Embryonic facial prominence (tissue), 1 donor: ENCODE measurements at regions not wholly inside any gene's neighbourhood (a gene's known extent, or its start where the extent isn't known, plus 50 kb on each side); places are given as distances from the start of the nearest gene placed in this dataset.

ENCODE experiments used
- DNase-seq: peaks from one replicate; pipeline ENCODE4 v3.0.0-alpha.2; 2016; ENCODE audit errors: extremely low spot score

DNA sequence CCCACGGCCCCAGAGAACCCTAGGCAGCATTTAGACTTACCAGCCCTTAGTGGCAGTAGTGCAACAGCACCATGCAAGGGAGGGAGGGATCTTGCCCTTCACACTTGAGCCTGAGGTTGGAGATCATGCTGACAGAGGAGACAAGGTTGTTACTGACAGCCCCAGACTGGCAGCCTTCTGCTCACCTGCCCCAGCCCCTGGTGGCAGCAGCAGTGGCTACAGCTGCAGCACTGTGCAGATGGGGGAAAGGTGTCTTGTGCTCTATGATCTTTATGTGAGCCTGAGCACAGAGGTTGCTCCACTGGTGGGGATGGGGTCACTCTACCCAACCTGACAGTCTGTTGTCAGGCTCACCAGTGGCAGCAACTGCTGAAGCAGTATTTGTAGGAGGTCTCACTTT lies 501.2 kb upstream of the LRRTM4 start:
- DNase-seq = no peak

DNA sequence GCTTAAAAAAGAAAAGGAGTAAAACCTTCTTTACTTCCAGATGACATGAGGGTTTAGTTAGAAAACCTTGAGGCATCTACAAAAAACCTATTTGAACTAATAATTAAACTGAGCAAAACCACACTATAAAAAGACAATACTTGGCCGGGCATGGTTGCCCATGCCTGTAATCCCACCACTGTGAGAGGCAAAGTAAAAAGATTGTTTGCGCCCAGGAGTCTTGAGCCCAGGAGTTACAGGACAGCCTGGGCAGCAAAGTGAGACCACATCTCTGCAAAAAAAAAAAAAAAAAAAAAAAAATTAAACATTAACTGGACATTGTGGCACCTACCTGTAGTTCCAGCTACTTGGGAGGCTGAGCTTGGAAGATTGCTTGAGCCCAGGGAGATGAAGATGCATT lies 502.8 kb upstream of the LRRTM4 start:
- no peak for DNase-seq

DNA sequence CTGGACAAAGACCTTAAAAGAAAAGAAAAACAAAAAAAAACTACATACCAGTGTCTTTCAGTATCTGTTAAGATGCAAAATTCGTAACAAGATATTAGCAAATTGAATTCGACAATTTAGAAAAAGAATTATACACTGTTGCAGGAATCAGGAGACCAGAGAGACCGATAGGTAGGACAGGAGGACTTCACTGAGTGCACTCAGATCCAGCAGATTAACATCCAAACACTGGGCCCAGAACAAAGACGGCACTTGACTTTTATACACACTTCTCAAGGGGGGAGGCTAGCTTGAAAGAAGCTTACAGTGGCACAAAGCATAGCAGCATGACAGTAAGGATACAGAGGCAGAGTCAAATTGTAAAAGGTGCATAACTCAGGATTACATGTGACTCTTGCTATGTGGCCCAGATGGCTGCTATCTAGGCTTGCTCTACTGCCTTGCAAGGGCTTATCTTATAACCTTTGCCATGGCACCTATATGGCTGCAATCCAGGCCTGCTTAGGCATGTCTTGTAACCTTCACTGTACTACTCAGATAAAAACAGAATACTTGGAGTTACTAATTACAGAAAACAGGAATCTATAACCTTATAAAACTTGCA lies 507.3 kb upstream of the LRRTM4 start:
- no peak for DNase-seq

DNA sequence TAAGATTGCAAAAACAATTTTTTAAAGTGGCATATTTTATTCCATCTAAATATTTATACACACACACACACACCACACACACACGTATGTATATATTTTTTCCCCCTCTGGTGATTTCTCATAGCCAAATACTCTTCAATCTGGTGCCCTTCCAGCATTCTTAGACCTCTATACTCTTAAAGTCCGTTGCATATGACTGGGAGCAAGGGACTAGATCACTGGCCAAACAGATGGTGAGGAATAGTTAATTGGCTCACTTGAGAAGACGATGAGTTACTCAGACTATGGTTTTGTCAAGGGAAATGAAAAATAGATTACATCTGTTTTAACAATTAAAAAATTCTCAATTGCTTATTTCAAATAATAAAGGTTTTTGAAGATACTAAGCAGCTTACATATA lies 512.5 kb upstream of the LRRTM4 start:
- DNase-seq = no peak

DNA sequence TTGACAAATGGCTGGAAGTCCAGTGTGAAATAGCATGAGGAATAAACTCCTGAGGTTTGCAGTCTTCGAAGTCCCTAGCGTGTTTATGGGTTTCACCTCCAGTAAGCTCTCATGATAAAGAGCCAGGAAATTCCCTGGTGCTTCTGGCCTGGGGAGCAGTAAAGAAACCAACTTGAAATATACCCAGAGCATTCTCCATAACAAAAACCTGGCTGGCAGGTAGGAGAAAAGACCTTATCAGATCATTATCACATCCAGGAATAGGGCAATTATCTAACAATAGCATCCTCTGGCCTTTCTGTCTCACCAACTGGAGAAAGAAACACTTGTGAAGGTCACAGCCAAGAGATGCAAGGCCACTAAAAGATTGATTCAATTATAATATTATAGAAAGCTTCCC lies 513.6 kb upstream of the LRRTM4 start:
- DNase-seq = no peak

DNA sequence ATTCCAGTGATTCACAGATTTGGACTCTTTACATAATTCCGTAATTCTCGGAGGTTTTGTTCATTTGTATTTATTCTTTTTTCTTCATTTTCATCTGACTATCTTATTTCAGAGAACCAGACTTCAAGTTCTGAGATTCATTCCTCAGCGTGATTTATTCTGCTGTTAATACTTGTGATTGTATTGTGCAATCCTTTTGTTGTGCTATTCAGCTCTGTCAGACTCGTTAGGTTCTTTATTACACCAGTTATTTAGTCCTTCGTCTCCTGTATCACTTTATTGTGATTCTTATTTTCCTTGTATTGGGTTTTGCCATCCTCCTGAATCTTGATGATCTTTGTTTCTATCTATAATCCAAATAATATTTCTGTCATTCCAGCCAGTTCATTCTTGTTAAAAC lies 529.3 kb upstream of the LRRTM4 start:
- DNase-seq = no peak

DNA sequence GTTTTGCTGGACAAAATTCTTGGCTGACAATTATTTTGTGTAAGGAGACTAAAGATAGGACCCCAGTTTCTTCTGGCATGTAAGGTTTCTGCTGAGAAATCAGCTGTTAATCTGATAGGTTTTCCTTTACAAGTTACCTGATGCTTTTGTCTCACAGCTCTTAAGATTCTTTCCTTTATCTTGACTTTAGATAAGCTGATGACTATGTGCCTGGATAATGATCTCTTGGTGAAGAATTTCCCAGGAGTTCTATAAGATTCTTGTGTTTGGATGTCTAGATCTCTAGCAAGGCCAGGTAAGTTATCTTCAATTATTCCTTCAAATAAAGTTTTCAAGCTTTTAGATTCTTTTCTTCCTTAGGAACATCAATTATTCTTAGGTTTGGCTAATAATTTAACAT lies 534.8 kb upstream of the LRRTM4 start:
- no peak for DNase-seq

DNA sequence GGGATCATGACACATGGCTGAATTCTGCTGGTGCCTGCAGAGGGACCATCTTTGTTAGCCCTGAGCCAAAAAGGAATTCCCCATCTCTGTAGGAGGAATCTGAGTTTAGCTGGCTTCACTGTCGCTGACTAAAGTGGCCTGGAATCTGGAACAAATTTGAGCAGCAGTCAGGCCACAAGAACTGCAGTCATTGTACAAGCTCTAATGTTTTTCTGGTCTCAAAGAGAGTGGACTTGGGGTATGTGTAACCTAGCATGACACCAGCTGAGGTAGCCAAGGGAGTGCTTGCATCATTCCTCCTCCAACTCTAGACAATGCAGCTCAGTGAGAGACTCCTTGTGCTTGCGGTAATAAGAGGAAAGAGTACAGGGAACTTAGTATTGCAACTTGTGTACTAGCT lies 539.1 kb upstream of the LRRTM4 start:
- no peak for DNase-seq

DNA sequence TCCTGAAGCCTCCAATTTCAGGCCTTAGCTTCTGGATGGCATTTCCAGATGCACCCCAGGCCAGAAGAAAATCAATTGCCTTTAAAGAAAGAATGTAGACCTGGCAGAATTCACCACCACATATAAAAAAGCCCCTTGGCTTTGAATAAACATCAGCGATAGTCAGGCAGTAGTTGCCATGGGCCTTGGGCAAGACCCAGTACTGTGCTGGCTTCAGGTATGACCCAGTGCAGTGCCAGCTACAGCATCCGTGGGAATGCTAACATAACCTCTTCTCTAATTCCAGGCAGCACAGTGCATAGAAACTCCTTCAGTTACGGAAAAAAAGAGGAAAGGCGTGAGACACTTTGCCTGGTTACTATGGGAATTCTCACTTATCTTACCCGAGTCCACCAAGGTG lies 539.6 kb upstream of the LRRTM4 start:
- DNase-seq = no peak

DNA sequence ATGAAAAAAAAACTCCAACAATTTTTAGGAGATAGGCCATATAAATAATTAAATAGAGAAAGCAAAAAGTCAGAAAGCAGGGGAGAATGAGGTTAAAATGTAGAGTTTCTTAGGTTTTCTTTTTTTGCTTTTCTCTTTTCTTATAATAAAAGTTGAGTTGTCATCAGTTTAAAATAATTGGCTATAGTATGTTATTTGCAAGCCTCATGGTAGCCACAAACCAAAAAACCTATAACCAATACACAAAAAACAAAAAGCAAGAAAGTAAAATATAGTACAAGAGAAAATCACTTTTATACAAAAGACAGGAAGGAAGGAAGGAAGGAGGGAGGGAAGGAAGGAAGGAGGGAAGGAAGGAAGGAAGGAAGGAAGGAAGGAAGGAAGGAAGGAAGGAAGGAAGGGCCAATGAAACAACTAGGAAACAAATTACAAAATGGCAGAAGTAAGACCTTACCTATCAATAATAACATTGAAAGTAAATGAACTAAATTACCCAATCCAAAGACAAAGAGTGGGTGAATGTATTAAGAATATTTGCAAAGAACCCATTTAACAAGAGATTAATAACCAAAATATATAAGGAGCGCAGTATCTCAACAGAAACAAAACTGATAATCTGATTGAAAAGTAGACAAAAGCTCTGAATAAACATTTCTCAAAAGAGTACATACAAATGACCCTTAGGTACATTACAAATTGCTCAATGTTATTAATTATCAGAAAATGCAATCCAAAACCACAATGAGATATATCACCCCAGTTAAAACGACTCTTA lies 541.3 kb upstream of the LRRTM4 start:
- no peak for DNase-seq

DNA sequence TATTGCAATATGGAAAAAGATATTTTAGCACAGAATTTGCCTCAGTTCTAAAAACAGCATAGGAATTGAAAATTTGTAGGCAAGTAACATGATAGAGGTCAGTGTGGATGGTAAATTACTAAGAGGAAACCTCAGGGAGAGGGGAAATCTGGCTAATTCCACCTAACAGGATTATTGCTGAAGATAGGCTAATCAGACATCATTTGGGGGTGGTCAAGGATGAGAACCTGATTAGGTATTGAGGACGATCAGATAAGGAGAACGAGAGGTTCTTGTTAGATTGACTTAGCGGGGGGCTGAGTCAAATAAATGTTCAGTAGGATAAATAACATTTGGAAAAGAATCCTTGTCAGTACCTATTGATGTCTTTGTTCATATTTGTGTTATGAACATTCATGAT lies 543.2 kb upstream of the LRRTM4 start:
- DNase-seq = no peak

DNA sequence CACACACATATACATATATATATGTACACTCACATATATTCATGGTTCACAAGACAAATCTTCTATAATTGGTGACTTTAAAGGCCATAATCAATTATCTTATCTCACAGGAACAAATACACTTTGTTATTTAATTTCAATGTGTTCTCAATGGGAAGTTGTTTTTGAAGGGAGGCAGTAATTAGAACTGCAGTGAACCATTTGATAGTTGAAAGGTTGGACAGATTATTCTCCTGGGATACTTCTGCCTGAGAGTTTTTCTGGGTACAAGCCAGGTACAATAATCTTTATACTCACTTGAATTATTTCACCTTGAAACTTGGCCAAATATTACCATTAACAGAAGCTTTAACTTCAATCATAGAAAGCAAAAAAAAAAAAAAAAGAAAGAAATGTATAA lies 546.6 kb upstream of the LRRTM4 start:
- no peak for DNase-seq

DNA sequence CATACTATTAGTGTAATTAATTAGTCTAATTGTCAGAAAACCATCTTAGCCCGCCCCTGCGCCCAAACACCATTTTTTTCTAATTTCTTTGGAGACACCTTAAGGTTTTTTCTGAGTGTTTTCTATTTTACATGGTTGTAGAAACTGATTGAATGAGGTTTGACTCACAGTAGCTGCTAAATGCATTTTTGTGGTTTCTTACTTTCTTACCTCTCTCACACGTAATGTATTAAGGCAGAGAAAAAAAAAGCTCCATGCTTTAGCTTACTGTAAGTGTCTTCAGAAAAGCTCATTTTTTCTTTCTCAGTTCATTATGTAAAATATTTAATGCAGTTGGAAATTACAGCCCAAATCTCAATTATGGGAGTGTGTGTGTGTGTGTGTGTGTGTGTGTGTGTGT lies 548.5 kb upstream of the LRRTM4 start:
- DNase-seq = no peak

DNA sequence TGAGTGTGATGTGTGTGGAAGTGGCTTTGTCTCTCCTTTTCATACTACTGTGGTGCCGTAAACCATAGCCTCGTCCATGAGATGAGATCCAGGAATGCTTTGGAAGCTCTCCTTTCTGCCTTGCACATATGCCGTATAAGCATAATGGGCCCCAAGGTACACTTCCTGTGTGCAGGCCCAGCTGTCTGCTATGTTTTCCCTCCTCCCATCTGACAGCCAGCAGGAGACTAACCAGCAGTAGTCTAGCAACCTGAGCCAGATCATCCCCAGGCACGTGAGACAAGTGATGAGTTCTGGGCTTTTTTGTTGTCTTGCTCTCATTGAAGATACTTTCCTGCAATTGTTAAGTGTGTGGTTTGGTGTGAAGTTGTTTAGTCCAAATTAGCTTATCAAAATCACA lies 555.5 kb upstream of the LRRTM4 start:
- no peak for DNase-seq

DNA sequence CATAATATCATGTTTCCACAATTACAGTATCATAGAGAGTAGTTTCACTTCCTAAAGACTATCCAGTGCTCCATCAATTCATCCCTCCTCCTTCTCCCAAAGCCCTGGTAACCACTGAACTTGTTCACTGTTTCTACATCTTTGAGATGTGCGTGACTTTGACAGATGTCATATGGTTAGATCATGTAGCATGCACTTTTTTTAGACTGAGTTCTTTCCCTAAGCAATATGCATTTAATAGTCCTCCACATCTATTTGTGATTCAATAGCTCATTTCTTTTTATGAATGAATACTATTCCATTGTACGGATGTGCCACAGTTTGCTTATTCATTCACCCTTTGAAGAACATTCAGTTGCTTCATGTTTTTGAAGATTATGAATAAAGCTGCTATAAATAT lies 560.4 kb upstream of the LRRTM4 start:
- no peak for DNase-seq

DNA sequence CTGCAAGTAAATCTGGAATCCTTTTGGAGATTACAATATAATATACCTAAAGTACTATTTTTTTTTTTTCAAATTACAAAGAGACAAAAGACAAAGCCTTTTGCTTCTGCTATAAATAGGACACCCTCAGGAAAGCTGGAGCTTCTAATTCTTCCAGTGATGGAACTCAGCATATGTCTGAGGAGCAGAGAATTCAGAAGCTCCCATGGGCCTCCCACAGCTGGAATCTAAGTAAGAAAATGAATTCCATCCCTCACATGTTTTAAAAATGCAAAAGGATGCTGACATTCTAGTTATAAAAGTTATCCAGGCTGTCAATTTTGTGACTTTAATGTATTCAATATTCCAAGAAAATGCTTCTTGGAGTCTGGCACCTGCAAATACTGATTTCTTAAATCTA lies 571.3 kb upstream of the LRRTM4 start:
- no peak for DNase-seq

DNA sequence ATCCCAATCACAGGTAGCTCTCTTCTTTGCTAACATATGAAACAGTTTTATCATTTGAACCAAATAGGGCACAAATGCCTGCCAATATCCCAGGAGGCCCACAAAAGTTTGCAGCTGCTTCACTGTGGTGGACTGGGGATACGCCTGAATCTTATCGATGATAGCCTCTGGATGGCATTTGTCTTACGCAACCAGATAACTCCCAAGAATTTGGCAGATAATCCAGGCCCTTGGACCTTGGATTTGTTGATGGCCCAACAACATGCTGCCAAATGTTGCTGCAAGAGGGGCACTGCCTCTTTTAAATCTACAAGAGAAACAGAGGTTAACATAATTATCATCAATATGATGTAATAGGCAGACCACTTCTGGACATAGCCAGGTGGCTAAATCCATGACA lies 587.1 kb upstream of the LRRTM4 start:
- DNase-seq = no peak

DNA sequence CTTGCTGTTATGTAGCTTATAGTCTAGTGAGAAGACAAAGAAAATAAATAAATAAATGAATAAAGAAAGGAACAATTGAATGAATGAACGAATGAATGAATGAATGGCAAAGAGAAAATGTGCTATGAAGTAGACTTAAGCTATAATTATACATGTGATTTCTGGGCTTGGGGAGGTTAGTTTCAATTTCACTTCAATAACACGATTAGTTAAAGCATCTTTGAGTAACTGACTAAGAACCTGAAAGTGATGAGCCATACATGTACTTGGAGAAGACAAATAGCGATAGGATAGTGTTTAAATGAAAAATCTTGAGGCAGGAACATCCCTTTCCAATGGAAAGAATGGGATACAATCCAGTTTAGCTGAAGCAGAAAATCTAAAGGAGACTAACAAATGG lies 593.1 kb upstream of the LRRTM4 start:
- no peak for DNase-seq

DNA sequence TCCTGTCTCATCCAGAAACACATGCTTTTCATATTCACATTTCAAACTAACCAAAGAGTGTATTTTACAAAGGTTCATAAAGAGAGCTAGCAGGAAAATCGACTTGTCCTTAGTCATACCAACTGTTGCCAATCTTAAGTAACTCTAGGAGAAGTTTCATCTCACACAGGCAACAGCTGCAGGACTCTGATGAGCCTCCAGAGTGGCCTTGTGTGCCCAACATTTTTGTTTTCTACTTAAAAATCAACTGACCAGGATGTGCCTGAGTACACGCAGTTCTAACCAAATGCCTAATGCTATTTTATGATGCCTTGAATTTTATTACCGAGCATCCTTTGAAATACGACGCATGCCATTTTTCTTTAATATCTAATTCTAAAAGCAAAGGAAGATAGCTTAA lies 595.9 kb upstream of the LRRTM4 start:
- no peak for DNase-seq

DNA sequence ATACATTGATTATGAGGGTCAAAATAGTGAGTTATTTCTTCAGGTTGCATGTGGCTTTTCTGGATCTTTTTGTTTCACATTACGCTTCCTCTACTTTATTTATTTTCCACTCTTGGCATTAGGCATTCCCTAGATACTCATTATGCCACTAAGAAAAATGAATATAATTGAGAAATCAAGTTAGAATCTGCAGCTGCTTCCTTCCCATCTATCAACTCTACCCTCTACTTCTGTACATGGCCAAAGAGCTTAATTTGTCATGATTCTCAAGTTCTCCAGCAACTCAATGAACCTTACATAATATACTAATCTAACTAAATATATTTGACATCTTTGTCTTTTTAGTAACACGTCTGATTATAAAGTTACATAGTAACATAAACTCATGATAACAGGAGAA lies 598.1 kb upstream of the LRRTM4 start:
- no peak for DNase-seq

DNA sequence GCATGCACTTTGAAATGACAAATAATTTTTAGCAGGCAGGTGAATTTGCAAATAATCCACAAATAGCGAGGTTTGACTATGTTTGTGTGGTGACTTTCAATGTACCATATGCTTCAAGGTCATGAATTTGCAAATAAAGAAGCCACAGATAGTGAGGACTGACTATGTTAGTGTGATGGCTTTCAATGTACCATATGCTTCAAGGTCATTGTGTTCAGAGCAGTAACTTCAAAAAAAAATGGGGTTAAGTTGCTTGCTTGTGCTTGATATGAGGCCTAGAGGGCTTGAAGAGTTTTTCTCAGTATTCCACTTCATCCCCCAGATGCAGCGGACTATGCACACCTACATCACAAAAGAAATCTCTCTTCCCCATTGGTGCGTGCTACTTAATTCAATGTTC lies 602.9 kb upstream of the LRRTM4 start:
- no peak for DNase-seq

DNA sequence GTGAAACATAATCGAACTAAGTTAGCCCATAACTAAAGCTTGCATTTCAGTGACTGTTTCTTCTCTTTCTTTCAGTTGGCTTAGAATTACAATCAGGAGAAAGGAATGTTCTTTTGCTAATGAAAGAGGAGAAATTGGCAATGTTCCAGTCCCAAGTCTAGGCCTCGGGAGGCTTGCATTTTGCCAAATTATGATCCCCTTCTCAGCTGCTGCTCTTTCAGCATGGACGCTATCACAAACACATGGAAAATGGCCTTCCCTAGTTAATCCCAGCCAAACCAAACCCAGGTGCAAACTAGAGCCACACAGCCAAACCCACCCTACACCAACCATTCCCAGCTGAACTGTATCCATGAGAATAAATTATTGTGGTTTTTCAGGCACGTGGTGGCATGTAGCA lies 605.2 kb upstream of the LRRTM4 start:
- no peak for DNase-seq

DNA sequence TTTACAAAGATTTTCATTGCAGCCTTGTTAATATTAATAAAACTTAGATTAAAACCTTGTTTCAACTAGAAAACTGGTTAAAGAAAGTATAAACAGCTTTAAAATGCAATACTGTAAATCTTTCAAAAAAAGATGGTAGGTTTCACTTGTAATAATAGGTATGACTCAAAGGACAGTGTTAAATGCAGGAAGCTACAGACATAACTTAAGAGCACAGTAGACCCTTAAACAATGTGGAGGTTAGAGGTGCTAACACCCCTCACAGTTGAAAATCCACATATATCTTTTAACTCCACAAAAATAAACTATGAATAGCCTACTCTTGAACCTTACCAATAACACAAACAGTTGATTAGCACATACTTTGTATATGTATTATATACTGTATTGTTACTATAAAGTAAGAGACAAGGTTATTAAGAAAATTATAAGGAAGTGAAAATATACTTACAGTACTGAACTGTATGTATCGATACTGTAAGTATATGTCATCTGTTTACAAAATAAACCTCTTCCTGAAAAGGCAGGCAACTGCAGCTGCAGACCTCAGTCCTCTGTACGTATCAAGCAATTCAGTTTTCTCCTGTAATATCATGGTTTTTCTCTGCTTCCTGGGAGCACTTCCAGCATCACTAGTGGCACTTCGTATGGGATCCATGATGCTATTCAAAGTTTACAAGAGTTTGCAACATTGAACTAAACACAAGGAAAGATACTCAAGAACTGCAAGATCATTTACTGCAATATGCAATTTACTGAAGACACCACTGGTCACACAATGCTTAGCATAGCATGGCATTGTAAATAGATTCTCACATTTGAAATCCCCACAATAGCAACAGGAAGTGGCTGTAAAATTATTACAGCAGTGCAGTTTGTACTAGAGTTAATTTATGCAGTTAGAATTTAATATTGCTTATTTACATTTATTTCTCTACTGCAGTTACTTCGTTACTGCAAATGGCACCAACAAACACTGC lies 610.5 kb upstream of the LRRTM4 start:
- DNase-seq = no peak
